HG03460 (cell line): ENCODE measurements at regions not wholly inside any gene's neighbourhood (a gene's known extent, or its start where the extent isn't known, plus 50 kb on each side); places are given as distances from the start of the nearest gene placed in this dataset.
A peak's percentile ranks its signal among the peaks of the same experiment; 100 is the strongest.
"Not testable (repeated sequence)": the region's sequence is repeated elsewhere in the genome, so short reads cannot be mapped to it uniquely, and the experiment has no call there.

Source experiments
- ATAC-seq: cut with Tn5 transposase; IDR thresholded peaks from one replicate; pipeline ENCODE4 v1.9.1; 2021; ENCODE audit not compliant: unreplicated experiment

- no peak for ATAC-seq
Observed at GRCh38 chr10:63910806-63911205, 389.6 kb downstream of the REEP3 start.

GRCh38 chr10:63915240-63915639 is 394.0 kb downstream of the REEP3 start:
- ATAC-seq, result no peak

GRCh38 chr10:63917363-63917762 is 396.2 kb downstream of the REEP3 start:
- no peak for ATAC-seq

- ATAC-seq, result no peak
Observed at GRCh38 chr10:63919575-63920279, 398.5 kb downstream of the REEP3 start.

GRCh38 chr10:63920926-63921325 is 399.7 kb downstream of the REEP3 start:
- ATAC-seq, result no peak

GRCh38 chr10:63921908-63922467 is 400.8 kb downstream of the REEP3 start:
- ATAC-seq, result no peak

GRCh38 chr10:63922468-63923284 is 401.5 kb downstream of the REEP3 start:
- ATAC-seq, result no peak

GRCh38 chr10:63929831-63930467 is 408.7 kb downstream of the REEP3 start:
- no peak for ATAC-seq

- ATAC-seq, result no peak
Observed at GRCh38 chr10:63930584-63930983, 409.4 kb downstream of the REEP3 start.

GRCh38 chr10:63935705-63936104 is 414.5 kb downstream of the REEP3 start:
- no peak for ATAC-seq

- ATAC-seq, result no peak
Observed at GRCh38 chr10:63940277-63940922, 419.2 kb downstream of the REEP3 start.

- ATAC-seq, result no peak
Observed at GRCh38 chr10:63964406-63964805, 443.2 kb downstream of the REEP3 start.

- no peak for ATAC-seq
Observed at GRCh38 chr10:63965846-63966245, 444.6 kb downstream of the REEP3 start.

- no peak for ATAC-seq
Observed at GRCh38 chr10:63972949-63973827, 452.0 kb downstream of the REEP3 start.

GRCh38 chr10:63976538-63976937 is 455.3 kb downstream of the REEP3 start:
- ATAC-seq, result peak; percentile 95

- peak; percentile 45 for ATAC-seq
Observed at GRCh38 chr10:63977329-63977923, 456.2 kb downstream of the REEP3 start.

GRCh38 chr10:63980870-63981269 is 459.7 kb downstream of the REEP3 start:
- not testable (repeated sequence) for ATAC-seq

- ATAC-seq, result not testable (repeated sequence)
Observed at GRCh38 chr10:63984061-63984460, 462.9 kb downstream of the REEP3 start.

- no peak for ATAC-seq
Observed at GRCh38 chr10:63986536-63986935, 465.3 kb downstream of the REEP3 start.

- ATAC-seq, result no peak
Observed at GRCh38 chr10:63987212-63987611, 466.0 kb downstream of the REEP3 start.
